HL-60 (cell line): ENCODE measurements at regions not wholly inside any gene's neighbourhood (a gene's known extent, or its start where the extent isn't known, plus 50 kb on each side); places are given as distances from the start of the nearest gene placed in this dataset.

Source experiments
- DNase-seq, 2 experiments: peaks; one replicate each; pipeline ENCODE4 v3.0.0-alpha.2; 2010 to 2020; ENCODE audit warnings: low read depth in 1 of 2, low spot score in 1 of 2
- H3K27ac ChIP-seq: fragments of 250-450 bp; sonication (Bioruptor Pico); replicated peaks from 2 replicates; pipeline ENCODE4 v1.5.1; 2020; ENCODE audit warnings: mild to moderate bottlenecking, moderate library complexity
- H3K27me3 ChIP-seq: fragments of 250-450 bp; sonication (Bioruptor Pico); 2 replicates; pipeline ENCODE4 v1.5.1; 2021; ENCODE audit warnings: mild to moderate bottlenecking, moderate library complexity; ENCODE audit not compliant: insufficient read depth, poor library complexity, severe bottlenecking
- H3K4me3 ChIP-seq: replicated peaks from 2 replicates; pipeline ENCODE4 v1.5.1; 2011; ENCODE audit warnings: mild to moderate bottlenecking, control low read depth, low read length; ENCODE audit not compliant: insufficient read depth
- CTCF ChIP-seq: IDR thresholded peaks from one replicate; pipeline ENCODE4 v1.5.1; 2011; ENCODE audit warnings: low read length, control low read depth, inconsistent platforms; ENCODE audit not compliant: insufficient read depth
- GABPA ChIP-seq: IDR thresholded peaks from 2 replicates; pipeline ENCODE4 v1.6.1; 2012; ENCODE audit warnings: low read depth
- POLR2AphosphoS5 ChIP-seq: IDR thresholded peaks from 2 replicates; pipeline ENCODE4 v1.6.1; 2012; ENCODE audit warnings: low read depth
- SPI1 ChIP-seq: IDR thresholded peaks from 2 replicates; pipeline ENCODE4 v1.6.1; 2012; ENCODE audit warnings: low read depth, mild to moderate bottlenecking, borderline replicate concordance
- TF ChIP-seq, protein P1 (sequence below): IDR thresholded peaks from 2 replicates; pipeline ENCODE4 v1.6.1; 2012; ENCODE audit warnings: low read depth; ENCODE audit not compliant: insufficient replicate concordance

DNA sequence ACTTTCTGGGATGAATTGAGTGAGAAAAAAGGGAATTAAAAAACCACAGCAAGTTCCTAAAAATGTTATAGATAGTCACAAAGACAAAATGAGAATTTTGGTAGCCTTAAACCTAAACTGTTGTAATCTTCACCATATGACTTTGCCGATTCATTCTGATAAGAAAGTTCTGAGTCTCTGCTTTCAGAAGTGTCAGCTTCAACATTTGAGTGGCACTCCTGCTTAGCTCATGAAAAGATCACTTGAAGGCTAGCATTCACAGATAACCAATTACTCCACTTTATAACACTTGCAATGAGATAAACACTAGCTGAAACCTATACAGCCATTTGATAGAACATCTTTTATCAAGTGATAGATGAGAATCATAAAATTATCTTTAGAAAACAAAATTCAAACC is 288.1 kb upstream of the POU1F1 start:
- Histone ChIP-seq H3K4me3 (no peak overlapping the region), H3K27me3 (no peaks in the 10 kb centered on the region), H3K27ac (no peak overlapping the region)
- DNase-seq, result no peak
- TF ChIP-seq POLR2AphosphoS5 (no peak), GABPA (no peak), CTCF (no peak), SPI1 (no peak)
- TF ChIP-seq, protein P1, sequence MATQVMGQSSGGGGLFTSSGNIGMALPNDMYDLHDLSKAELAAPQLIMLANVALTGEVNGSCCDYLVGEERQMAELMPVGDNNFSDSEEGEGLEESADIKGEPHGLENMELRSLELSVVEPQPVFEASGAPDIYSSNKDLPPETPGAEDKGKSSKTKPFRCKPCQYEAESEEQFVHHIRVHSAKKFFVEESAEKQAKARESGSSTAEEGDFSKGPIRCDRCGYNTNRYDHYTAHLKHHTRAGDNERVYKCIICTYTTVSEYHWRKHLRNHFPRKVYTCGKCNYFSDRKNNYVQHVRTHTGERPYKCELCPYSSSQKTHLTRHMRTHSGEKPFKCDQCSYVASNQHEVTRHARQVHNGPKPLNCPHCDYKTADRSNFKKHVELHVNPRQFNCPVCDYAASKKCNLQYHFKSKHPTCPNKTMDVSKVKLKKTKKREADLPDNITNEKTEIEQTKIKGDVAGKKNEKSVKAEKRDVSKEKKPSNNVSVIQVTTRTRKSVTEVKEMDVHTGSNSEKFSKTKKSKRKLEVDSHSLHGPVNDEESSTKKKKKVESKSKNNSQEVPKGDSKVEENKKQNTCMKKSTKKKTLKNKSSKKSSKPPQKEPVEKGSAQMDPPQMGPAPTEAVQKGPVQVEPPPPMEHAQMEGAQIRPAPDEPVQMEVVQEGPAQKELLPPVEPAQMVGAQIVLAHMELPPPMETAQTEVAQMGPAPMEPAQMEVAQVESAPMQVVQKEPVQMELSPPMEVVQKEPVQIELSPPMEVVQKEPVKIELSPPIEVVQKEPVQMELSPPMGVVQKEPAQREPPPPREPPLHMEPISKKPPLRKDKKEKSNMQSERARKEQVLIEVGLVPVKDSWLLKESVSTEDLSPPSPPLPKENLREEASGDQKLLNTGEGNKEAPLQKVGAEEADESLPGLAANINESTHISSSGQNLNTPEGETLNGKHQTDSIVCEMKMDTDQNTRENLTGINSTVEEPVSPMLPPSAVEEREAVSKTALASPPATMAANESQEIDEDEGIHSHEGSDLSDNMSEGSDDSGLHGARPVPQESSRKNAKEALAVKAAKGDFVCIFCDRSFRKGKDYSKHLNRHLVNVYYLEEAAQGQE, result no peak

- TF ChIP-seq SPI1 (no peak), CTCF (no peak), GABPA (no peak), POLR2AphosphoS5 (no peak)
- TF ChIP-seq, protein P1, result no peak
- H3K27ac ChIP-seq, result no peak overlapping the region
These were observed 287.3 kb upstream of the POU1F1 start for GRCh38 chr3:87563712-87564111.

DNA sequence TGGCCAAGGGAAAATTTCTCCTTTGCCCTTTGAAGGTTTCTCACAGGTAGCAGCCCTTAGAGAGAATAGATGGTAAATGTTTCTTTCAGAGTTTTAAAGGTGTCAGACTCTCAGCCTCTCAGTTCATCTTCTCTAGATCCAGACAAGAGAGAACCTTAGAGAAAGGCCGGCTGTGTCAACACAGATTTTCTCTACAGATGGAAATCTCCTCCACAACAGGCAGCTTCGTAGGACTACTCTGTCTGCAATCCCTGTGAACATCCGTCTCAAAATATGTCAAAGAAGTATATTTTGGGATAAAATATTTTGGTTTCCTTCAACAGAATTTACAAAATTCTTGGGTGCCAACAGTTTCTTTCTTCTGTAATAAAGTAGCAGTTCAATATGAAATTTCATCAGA is 282.1 kb upstream of the POU1F1 start:
- Histone ChIP-seq H3K4me3 (no peak overlapping the region), H3K27ac (no peak overlapping the region), H3K27me3 (no peaks in the 10 kb centered on the region)
- DNase-seq, result no peak
- TF ChIP-seq SPI1 (no peak), GABPA (no peak), POLR2AphosphoS5 (no peak), CTCF (no peak)

More at GRCh38 chr3:87563712-87564111, 287.3 kb upstream of the POU1F1 start:
- no peak for DNase-seq
- no peaks in the 10 kb centered on the region for H3K27me3 ChIP-seq
- no peak overlapping the region for H3K4me3 ChIP-seq

DNA sequence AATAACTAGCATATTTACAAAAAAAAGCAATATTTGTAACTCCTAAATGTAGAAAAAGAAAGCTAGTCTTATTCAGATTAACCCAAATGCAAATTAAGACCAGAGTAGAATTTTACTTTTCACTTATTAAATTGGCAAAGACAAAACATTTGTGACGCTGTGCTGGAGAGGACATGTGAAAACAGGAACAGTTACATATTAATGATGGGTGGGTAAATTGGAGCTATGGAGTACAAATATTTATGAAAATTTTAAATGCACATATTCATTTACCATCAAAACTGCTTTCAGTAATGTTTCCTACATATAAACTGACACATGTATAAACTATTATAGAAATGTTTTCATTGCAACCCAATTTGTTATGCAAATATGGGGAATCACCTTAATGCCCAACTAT is 278.9 kb upstream of the POU1F1 start:
- Histone ChIP-seq H3K27ac (no peak overlapping the region), H3K27me3 (no peaks in the 10 kb centered on the region), H3K4me3 (no peak overlapping the region)
- TF ChIP-seq, protein P1, result no peak
- TF ChIP-seq GABPA (no peak), SPI1 (no peak), CTCF (no peak), POLR2AphosphoS5 (no peak)
- no peak for DNase-seq
